ENCODE measurements at regions not wholly inside any gene's neighbourhood (a gene's known extent, or its start where the extent isn't known, plus 50 kb on each side); places are given as distances from the start of the nearest gene placed in this dataset.

GRCh38 chr5:167721926-167722440 is 569.5 kb upstream of the WWC1 start:
- H3K4me1 Mint-ChIP-seq, result peaks cover 6% of the 10 kb centered on the region
- H3K36me3 Mint-ChIP-seq, result no peaks in the 10 kb centered on the region
- no peak for ATAC-seq
- peaks cover 2% of the 10 kb centered on the region for H3K9me3 Mint-ChIP-seq
- H3K27ac Mint-ChIP-seq, result no peak overlapping the region
- no peaks in the 10 kb centered on the region for H3K27me3 Mint-ChIP-seq
- no peak overlapping the region for H3K4me3 Mint-ChIP-seq

- no peaks in the 10 kb centered on the region for H3K36me3 Mint-ChIP-seq
- H3K4me3 Mint-ChIP-seq, result no peak overlapping the region
- H3K4me1 Mint-ChIP-seq, result peaks cover 6% of the 10 kb centered on the region
- no peak overlapping the region for H3K27ac Mint-ChIP-seq
- peak; percentile 60 for ATAC-seq
- no peaks in the 10 kb centered on the region for H3K27me3 Mint-ChIP-seq
- peaks cover 2% of the 10 kb centered on the region for H3K9me3 Mint-ChIP-seq
These were observed 568.1 kb upstream of the WWC1 start for GRCh38 chr5:167723254-167723871.

DNA sequence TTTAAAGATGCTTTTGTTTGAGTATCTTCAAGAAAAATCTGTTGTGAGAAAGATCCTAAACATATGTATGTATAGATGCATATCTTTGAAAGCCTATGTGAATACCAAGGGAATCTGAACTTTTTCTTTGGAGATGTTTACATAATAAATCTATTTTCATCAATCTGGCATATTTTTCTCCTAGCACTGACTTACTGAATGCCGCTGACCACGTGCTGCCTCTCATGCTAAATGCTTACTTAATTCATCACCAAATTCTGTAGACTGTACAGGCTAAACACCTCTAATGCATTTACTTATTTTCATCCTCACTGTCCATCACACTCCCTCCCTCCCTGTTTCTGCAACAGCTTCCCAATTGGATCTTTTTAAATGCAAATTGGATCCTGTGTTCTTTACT is 566.2 kb upstream of the WWC1 start:
- H3K27me3 Mint-ChIP-seq, result no peaks in the 10 kb centered on the region
- no peak for ATAC-seq
- peaks cover 6% of the 10 kb centered on the region for H3K4me1 Mint-ChIP-seq
- H3K9me3 Mint-ChIP-seq, result peaks cover 2% of the 10 kb centered on the region
- H3K27ac Mint-ChIP-seq, result no peak overlapping the region
- no peak overlapping the region for H3K4me3 Mint-ChIP-seq
- no peaks in the 10 kb centered on the region for H3K36me3 Mint-ChIP-seq

GRCh38 chr5:167725741-167726140 is 565.7 kb upstream of the WWC1 start:
- H3K4me1 Mint-ChIP-seq, result peaks cover 6% of the 10 kb centered on the region
- H3K27me3 Mint-ChIP-seq, result no peaks in the 10 kb centered on the region
- H3K4me3 Mint-ChIP-seq, result no peak overlapping the region
- H3K9me3 Mint-ChIP-seq, result peaks cover 2% of the 10 kb centered on the region
- H3K36me3 Mint-ChIP-seq, result no peaks in the 10 kb centered on the region
- no peak for ATAC-seq
- H3K27ac Mint-ChIP-seq, result no peak overlapping the region

DNA sequence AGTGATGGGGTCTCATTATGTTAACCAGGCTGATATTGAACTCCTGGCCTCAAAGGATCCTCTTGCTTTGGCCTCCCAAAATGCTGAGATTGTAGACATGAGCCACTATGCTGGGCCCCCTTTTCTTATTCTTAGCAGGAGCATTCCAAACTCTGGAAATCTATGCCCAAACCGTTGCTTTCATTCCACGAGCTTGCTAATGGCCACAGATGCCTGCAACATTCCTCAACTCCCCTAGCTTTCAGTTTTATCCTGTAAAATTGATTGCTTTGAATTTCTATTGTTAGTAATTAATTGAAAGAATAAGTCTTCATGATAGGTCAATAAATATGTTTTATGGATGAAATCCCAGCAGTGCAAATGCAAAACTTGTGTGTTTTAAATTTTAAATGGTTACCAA is 564.8 kb upstream of the WWC1 start:
- H3K4me1 Mint-ChIP-seq, result peaks cover 6% of the 10 kb centered on the region
- ATAC-seq, result no peak
- no peaks in the 10 kb centered on the region for H3K27me3 Mint-ChIP-seq
- no peak overlapping the region for H3K4me3 Mint-ChIP-seq
- H3K36me3 Mint-ChIP-seq, result no peaks in the 10 kb centered on the region
- peaks cover 2% of the 10 kb centered on the region for H3K9me3 Mint-ChIP-seq
- no peak overlapping the region for H3K27ac Mint-ChIP-seq

- ATAC-seq, result no peak
- H3K36me3 Mint-ChIP-seq, result no peaks in the 10 kb centered on the region
- no peaks in the 10 kb centered on the region for H3K27me3 Mint-ChIP-seq
- H3K9me3 Mint-ChIP-seq, result no peaks in the 10 kb centered on the region
- no peak overlapping the region for H3K27ac Mint-ChIP-seq
- no peak overlapping the region for H3K4me3 Mint-ChIP-seq
- no peaks in the 10 kb centered on the region for H3K4me1 Mint-ChIP-seq
These were observed 561.3 kb upstream of the WWC1 start for GRCh38 chr5:167730121-167730520.

- H3K36me3 Mint-ChIP-seq, result no peaks in the 10 kb centered on the region
- H3K27me3 Mint-ChIP-seq, result no peaks in the 10 kb centered on the region
- H3K4me1 Mint-ChIP-seq, result no peaks in the 10 kb centered on the region
- no peak for ATAC-seq
- no peak overlapping the region for H3K27ac Mint-ChIP-seq
- H3K9me3 Mint-ChIP-seq, result no peaks in the 10 kb centered on the region
- H3K4me3 Mint-ChIP-seq, result no peak overlapping the region
These were observed 560.8 kb upstream of the WWC1 start for GRCh38 chr5:167730656-167731055.

GRCh38 chr5:167731951-167732350 is 559.5 kb upstream of the WWC1 start:
- H3K36me3 Mint-ChIP-seq, result no peaks in the 10 kb centered on the region
- no peaks in the 10 kb centered on the region for H3K9me3 Mint-ChIP-seq
- H3K27ac Mint-ChIP-seq, result no peak overlapping the region
- no peaks in the 10 kb centered on the region for H3K4me1 Mint-ChIP-seq
- no peaks in the 10 kb centered on the region for H3K27me3 Mint-ChIP-seq
- no peak for ATAC-seq
- no peak overlapping the region for H3K4me3 Mint-ChIP-seq

DNA sequence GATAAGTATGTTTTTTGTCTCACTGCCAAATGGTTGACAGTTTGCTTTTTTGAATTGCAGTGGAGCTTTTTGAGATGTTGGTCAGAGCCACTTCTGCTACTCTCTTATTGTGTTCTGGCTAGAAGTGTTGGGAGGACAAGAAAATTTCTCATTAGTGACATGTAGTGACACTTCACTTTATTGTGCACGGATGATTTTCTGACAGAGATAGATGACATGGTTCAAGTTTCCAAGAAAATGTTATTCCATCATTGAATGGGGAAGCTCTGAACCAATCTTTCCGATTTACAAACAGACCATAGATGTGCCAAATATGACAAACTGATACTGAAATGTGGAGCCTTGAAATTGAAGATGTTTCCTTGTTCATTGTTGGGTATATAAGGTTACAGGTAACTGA is 558.9 kb upstream of the WWC1 start:
- ATAC-seq, result no peak
- no peak overlapping the region for H3K4me3 Mint-ChIP-seq

DNA sequence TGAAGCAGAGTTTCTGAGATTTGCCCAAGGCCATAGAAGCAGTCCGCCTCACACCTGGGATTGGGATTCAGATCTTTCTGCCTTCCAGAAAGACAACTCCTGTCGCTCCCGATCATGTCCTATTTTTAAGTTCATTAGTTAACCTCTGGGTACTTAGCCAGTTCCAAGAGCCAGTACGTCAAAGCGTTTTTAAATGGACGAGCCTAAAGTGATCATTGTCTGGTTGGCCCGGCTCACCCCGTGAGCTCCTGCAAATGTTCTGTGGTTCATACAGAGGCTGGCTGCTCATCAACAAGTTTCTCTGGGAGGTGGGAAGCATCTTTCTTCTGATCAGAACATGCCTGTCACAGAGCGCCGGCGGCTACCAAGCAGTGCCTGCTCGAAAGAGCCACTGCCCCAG is 554.5 kb upstream of the WWC1 start:
- Mint-ChIP-seq H3K4me1 (no peaks in the 10 kb centered on the region), H3K9me3 (no peaks in the 10 kb centered on the region), H3K4me3 (no peak overlapping the region), H3K27me3 (no peaks in the 10 kb centered on the region), H3K36me3 (no peaks in the 10 kb centered on the region), H3K27ac (no peak overlapping the region)
- ATAC-seq, result no peak

More for the DNA sequence above, 558.9 kb upstream of the WWC1 start:
- no peaks in the 10 kb centered on the region for H3K27me3 Mint-ChIP-seq
- no peaks in the 10 kb centered on the region for H3K9me3 Mint-ChIP-seq
- no peaks in the 10 kb centered on the region for H3K4me1 Mint-ChIP-seq
- no peak overlapping the region for H3K27ac Mint-ChIP-seq
- no peaks in the 10 kb centered on the region for H3K36me3 Mint-ChIP-seq

GRCh38 chr5:167743695-167744464 is 547.6 kb upstream of the WWC1 start:
- no peaks in the 10 kb centered on the region for H3K36me3 Mint-ChIP-seq
- H3K9me3 Mint-ChIP-seq, result peaks cover 2% of the 10 kb centered on the region
- H3K4me3 Mint-ChIP-seq, result no peak overlapping the region
- no peak overlapping the region for H3K27ac Mint-ChIP-seq
- H3K27me3 Mint-ChIP-seq, result no peaks in the 10 kb centered on the region
- H3K4me1 Mint-ChIP-seq, result no peaks in the 10 kb centered on the region
- no peak for ATAC-seq

DNA sequence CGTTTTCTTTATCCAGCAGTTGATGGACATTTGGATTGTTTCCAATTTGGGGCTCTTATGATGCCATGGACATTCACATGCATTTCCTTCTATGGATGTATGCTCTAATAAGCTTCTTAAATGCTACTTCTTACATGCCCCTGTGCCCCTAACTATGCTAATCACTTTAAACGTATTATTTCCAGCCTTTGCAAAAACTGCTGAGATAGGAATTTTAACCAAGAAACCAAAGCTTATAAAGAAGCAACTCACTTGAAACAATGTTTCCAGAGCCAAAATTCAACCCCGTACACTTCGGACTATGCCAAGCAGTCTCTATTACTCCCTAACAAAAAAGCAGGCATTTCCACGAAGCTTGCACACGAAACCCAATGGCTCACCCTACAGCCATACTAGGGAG is 545.6 kb upstream of the WWC1 start:
- H3K4me3 Mint-ChIP-seq, result no peak overlapping the region
- H3K36me3 Mint-ChIP-seq, result no peaks in the 10 kb centered on the region
- H3K9me3 Mint-ChIP-seq, result peaks cover 5% of the 10 kb centered on the region
- H3K27me3 Mint-ChIP-seq, result no peaks in the 10 kb centered on the region
- H3K4me1 Mint-ChIP-seq, result no peaks in the 10 kb centered on the region
- H3K27ac Mint-ChIP-seq, result no peak overlapping the region
- ATAC-seq, result no peak

- H3K36me3 Mint-ChIP-seq, result no peaks in the 10 kb centered on the region
- H3K9me3 Mint-ChIP-seq, result peaks cover 7% of the 10 kb centered on the region
- ATAC-seq, result no peak
- H3K27me3 Mint-ChIP-seq, result no peaks in the 10 kb centered on the region
- no peaks in the 10 kb centered on the region for H3K4me1 Mint-ChIP-seq
- no peak overlapping the region for H3K4me3 Mint-ChIP-seq
- H3K27ac Mint-ChIP-seq, result no peak overlapping the region
These were observed 540.9 kb upstream of the WWC1 start for GRCh38 chr5:167750586-167750985.

GRCh38 chr5:167752936-167753335 is 538.5 kb upstream of the WWC1 start:
- Mint-ChIP-seq H3K9me3 (peaks cover 5% of the 10 kb centered on the region), H3K27me3 (no peaks in the 10 kb centered on the region), H3K4me3 (no peak overlapping the region), H3K4me1 (no peaks in the 10 kb centered on the region), H3K27ac (no peak overlapping the region), H3K36me3 (no peaks in the 10 kb centered on the region)
- ATAC-seq, result no peak

GRCh38 chr5:167753725-167754490 is 537.5 kb upstream of the WWC1 start:
- H3K27me3 Mint-ChIP-seq, result no peaks in the 10 kb centered on the region
- no peak for ATAC-seq
- H3K36me3 Mint-ChIP-seq, result no peaks in the 10 kb centered on the region
- H3K4me3 Mint-ChIP-seq, result no peak overlapping the region
- H3K27ac Mint-ChIP-seq, result no peak overlapping the region
- H3K9me3 Mint-ChIP-seq, result peaks cover 5% of the 10 kb centered on the region
- H3K4me1 Mint-ChIP-seq, result no peaks in the 10 kb centered on the region
